K562 (cell line): ENCODE measurements at regions not wholly inside any gene's neighbourhood (a gene's known extent, or its start where the extent isn't known, plus 50 kb on each side); places are given as distances from the start of the nearest gene placed in this dataset.
A peak's percentile ranks its signal among the peaks of the same experiment; 100 is the strongest.

Experiments used
- CHD4 ChIP-seq: fragments of 200-600 bp; sonication (generic); IDR thresholded peaks from 3 replicates; pipeline ENCODE4 v1.6.1; 2012; ENCODE audit warnings: low read depth, mild to moderate bottlenecking, mixed read lengths, low read length, inconsistent platforms; ENCODE audit not compliant: insufficient read depth, insufficient replicate concordance, poor library complexity, severe bottlenecking
- DPF2 ChIP-seq: fragments of 450-650 bp; IDR thresholded peaks from 2 replicates; pipeline ENCODE4 v1.6.1; 2016
- EZH2 ChIP-seq: IDR thresholded peaks from 2 replicates; pipeline ENCODE4 v1.6.1; 2012; ENCODE audit warnings: low read depth, mild to moderate bottlenecking, inconsistent platforms, low read length, borderline replicate concordance
- FOS ChIP-seq: IDR thresholded peaks from 3 replicates; pipeline ENCODE4 v1.6.1; 2011; ENCODE audit not compliant: insufficient read length; ENCODE audit errors: extremely low read depth
- MCM2 ChIP-seq: fragments of 450-650 bp; IDR thresholded peaks from 2 replicates; pipeline ENCODE4 v1.6.1; 2017; ENCODE audit warnings: low read depth, mild to moderate bottlenecking
- MTF1 ChIP-seq: fragments of 250-450 bp; sonication (Bioruptor Pico); IDR thresholded peaks from 2 replicates; pipeline ENCODE4 v1.9.0; 2021; ENCODE audit warnings: moderate library complexity, mild to moderate bottlenecking, inconsistent platforms, borderline replicate concordance
- NR2F6 ChIP-seq: fragments of 450-650 bp; formaldehyde crosslinking; IDR thresholded peaks from 2 replicates; pipeline ENCODE4 v1.4.0; 2020; ENCODE audit warnings: mild to moderate bottlenecking
- NR4A1 ChIP-seq, 2 experiments: fragments of 250-450 bp in 1 of 2; fragments of 450-650 bp in 1 of 2; sonication (Bioruptor Pico) in 1 of 2; IDR thresholded peaks; 2 replicates each; pipeline versions ENCODE4 v1.4.0 to v1.6.1; 2016 to 2020; ENCODE audit warnings: mild to moderate bottlenecking in 2 of 2, missing compliant biosample characterization in 1 of 2, missing genetic modification characterization in 1 of 2, moderate library complexity in 1 of 2
- RBM22 ChIP-seq: fragments of 200-400 bp; formaldehyde crosslinking; IDR thresholded peaks from 2 replicates; pipeline ENCODE4 v1.6.1; 2018; ENCODE audit warnings: low read length, low read depth; ENCODE audit not compliant: poor library complexity, severe bottlenecking
- SMAD2 ChIP-seq: fragments of 150-350 bp; IDR thresholded peaks from 2 replicates; pipeline ENCODE4 v1.6.1; 2014; ENCODE audit warnings: low read depth, mild to moderate bottlenecking, low read length
- SREBF2 ChIP-seq: sonication (generic); formaldehyde crosslinking; IDR thresholded peaks from 2 replicates; pipeline ENCODE4 v1.4.0; 2020; ENCODE audit warnings: mild to moderate bottlenecking, missing genetic modification reagents
- TAF7 ChIP-seq: fragments of 450-650 bp; IDR thresholded peaks from 2 replicates; pipeline ENCODE4 v1.6.1; 2016; ENCODE audit warnings: missing genetic modification characterization, missing compliant biosample characterization
- YY1 ChIP-seq, 3 experiments: IDR thresholded peaks; 2 replicates each; pipeline ENCODE4 v1.6.1; 2011; ENCODE audit warnings: low read length in 2 of 3, mild to moderate bottlenecking in 2 of 3, moderate library complexity in 2 of 3, borderline replicate concordance in 1 of 3, control low read depth in 1 of 3, low read depth in 1 of 3; ENCODE audit not compliant: insufficient read depth in 3 of 3, insufficient replicate concordance in 2 of 3, control insufficient read depth in 1 of 3, insufficient read length in 1 of 3; ENCODE audit errors: extremely low read depth in 1 of 3
- TF ChIP-seq, protein P1 (sequence below): fragments of 250-450 bp; sonication (Bioruptor Pico); IDR thresholded peaks from 2 replicates; pipeline ENCODE4 v1.4.0; 2020
- TF ChIP-seq, protein P2 (sequence below): sonication (generic); formaldehyde crosslinking; IDR thresholded peaks from 2 replicates; pipeline ENCODE4 v1.8.0; 2023; ENCODE audit warnings: mild to moderate bottlenecking, missing genetic modification reagents
- TF ChIP-seq, protein P3 (sequence below): sonication (generic); formaldehyde crosslinking; IDR thresholded peaks from 2 replicates; pipeline ENCODE4 v1.8.1; 2023; ENCODE audit warnings: mild to moderate bottlenecking, missing genetic modification reagents

DNA sequence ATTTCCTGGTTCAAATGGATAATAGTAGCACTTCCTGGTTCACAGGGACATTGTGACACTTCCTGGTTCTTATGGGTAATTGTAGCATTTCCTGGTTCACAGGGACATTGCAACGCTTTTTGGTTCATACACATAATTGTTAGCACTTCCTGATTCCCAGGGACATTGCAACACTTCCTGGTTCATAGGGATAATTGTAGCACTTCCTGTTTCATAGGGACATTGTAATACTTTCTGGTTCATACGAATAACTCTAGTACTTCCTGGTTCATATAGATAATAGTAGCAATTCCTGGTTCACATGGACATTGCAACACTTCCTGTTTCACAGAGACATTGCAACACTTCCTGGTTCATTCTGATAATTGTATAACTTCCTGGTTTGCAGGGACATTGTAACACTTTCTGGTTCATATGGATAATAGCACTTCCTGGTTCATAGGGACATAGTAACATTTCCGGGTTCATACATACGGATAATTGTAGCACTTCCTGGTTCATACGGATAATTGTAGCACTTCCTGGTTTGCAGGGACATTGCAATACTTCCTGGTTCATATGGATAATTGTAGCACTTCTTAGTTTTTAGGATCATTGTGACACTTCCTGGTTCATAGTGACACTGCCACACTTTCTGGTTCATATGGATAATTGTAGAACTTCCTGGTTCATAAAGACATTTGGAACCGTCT lies 61.6 kb upstream of the CD99 start (continued):
- TF ChIP-seq CHD4 (no peak), MTF1 (CRISPR knock-in tag) (no peak), YY1 (IDR thresholded peaks at IDR 0.05; ENCODE audit: borderline replicate concordance in 1 of 3, control insufficient read depth in 1 of 3, extremely low read depth in 1 of 3, insufficient read depth in 3 of 3, insufficient read length in 1 of 3, insufficient replicate concordance in 2 of 3, low read depth in 1 of 3, low read length in 2 of 3) (no peak), NR4A1 (CRISPR knock-in tag; IDR thresholded peaks at IDR 0.05) (no peak), NR4A1 (tag; IDR thresholded peaks at IDR 0.05) (no peak), MCM2 (no peak), TAF7 (no peak), NR2F6 (no peak), SMAD2 (no peak), SREBF2 (CRISPR knock-in tag) (no peak), DPF2 (no peak), RBM22 (no peak), FOS (no peak), EZH2 (no peak)
- TF ChIP-seq, protein P1, sequence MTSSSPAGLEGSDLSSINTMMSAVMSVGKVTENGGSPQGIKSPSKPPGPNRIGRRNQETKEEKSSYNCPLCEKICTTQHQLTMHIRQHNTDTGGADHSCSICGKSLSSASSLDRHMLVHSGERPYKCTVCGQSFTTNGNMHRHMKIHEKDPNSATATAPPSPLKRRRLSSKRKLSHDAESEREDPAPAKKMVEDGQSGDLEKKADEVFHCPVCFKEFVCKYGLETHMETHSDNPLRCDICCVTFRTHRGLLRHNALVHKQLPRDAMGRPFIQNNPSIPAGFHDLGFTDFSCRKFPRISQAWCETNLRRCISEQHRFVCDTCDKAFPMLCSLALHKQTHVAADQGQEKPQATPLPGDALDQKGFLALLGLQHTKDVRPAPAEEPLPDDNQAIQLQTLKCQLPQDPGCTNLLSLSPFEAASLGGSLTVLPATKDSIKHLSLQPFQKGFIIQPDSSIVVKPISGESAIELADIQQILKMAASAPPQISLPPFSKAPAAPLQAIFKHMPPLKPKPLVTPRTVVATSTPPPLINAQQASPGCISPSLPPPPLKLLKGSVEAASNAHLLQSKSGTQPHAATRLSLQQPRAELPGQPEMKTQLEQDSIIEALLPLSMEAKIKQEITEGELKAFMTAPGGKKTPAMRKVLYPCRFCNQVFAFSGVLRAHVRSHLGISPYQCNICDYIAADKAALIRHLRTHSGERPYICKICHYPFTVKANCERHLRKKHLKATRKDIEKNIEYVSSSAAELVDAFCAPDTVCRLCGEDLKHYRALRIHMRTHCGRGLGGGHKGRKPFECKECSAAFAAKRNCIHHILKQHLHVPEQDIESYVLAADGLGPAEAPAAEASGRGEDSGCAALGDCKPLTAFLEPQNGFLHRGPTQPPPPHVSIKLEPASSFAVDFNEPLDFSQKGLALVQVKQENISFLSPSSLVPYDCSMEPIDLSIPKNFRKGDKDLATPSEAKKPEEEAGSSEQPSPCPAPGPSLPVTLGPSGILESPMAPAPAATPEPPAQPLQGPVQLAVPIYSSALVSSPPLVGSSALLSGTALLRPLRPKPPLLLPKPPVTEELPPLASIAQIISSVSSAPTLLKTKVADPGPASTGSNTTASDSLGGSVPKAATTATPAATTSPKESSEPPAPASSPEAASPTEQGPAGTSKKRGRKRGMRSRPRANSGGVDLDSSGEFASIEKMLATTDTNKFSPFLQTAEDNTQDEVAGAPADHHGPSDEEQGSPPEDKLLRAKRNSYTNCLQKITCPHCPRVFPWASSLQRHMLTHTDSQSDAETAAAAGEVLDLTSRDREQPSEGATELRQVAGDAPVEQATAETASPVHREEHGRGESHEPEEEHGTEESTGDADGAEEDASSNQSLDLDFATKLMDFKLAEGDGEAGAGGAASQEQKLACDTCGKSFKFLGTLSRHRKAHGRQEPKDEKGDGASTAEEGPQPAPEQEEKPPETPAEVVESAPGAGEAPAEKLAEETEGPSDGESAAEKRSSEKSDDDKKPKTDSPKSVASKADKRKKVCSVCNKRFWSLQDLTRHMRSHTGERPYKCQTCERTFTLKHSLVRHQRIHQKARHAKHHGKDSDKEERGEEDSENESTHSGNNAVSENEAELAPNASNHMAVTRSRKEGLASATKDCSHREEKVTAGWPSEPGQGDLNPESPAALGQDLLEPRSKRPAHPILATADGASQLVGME (CRISPR knock-in tag), result no peak
- TF ChIP-seq, protein P2, sequence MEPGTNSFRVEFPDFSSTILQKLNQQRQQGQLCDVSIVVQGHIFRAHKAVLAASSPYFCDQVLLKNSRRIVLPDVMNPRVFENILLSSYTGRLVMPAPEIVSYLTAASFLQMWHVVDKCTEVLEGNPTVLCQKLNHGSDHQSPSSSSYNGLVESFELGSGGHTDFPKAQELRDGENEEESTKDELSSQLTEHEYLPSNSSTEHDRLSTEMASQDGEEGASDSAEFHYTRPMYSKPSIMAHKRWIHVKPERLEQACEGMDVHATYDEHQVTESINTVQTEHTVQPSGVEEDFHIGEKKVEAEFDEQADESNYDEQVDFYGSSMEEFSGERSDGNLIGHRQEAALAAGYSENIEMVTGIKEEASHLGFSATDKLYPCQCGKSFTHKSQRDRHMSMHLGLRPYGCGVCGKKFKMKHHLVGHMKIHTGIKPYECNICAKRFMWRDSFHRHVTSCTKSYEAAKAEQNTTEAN (CRISPR knock-in tag), result no peak; the same call in 1 of the 2 replicates
- TF ChIP-seq, protein P3, sequence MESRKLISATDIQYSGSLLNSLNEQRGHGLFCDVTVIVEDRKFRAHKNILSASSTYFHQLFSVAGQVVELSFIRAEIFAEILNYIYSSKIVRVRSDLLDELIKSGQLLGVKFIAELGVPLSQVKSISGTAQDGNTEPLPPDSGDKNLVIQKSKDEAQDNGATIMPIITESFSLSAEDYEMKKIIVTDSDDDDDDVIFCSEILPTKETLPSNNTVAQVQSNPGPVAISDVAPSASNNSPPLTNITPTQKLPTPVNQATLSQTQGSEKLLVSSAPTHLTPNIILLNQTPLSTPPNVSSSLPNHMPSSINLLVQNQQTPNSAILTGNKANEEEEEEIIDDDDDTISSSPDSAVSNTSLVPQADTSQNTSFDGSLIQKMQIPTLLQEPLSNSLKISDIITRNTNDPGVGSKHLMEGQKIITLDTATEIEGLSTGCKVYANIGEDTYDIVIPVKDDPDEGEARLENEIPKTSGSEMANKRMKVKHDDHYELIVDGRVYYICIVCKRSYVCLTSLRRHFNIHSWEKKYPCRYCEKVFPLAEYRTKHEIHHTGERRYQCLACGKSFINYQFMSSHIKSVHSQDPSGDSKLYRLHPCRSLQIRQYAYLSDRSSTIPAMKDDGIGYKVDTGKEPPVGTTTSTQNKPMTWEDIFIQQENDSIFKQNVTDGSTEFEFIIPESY (CRISPR knock-in tag), result peak; percentile 11; the same call in 1 of the 2 replicates
